ENCODE measurements at regions not wholly inside any gene's neighbourhood (a gene's known extent, or its start where the extent isn't known, plus 50 kb on each side); places are given as distances from the start of the nearest gene placed in this dataset.
A peak's percentile ranks its signal among the peaks of the same experiment; 100 is the strongest.

GRCh38 chr12:91836264-91836663 is 309.4 kb downstream of the BTG1 start:
- Histone ChIP-seq H3K9me3 (ENCODE audit: control insufficient read depth, low read length) (no peaks in the 10 kb centered on the region), H3K4me3 (ENCODE audit: insufficient read depth, low read depth, low read length, poor library complexity, severe bottlenecking) (no peak overlapping the region), H3K36me3 (ENCODE audit: control insufficient read depth, insufficient read depth, low read length) (no peaks in the 10 kb centered on the region), H3K27ac (ENCODE audit: insufficient read depth, low read length, poor library complexity, severe bottlenecking) (no peak overlapping the region), H3K27me3 (replicated peaks; ENCODE audit: control insufficient read depth, insufficient read depth, low read length, poor library complexity, severe bottlenecking) (no peaks in the 10 kb centered on the region), H3K4me1 (ENCODE audit: control insufficient read depth, insufficient read depth, low read length, poor library complexity, severe bottlenecking) (no peaks in the 10 kb centered on the region)
- DNase-seq: no peak

GRCh38 chr12:91835693-91836092 is 310.0 kb downstream of the BTG1 start:
- H3K9me3 ChIP-seq (ENCODE audit: control insufficient read depth, low read length): no peaks in the 10 kb centered on the region
- no peak for DNase-seq
- H3K4me1 ChIP-seq (ENCODE audit: control insufficient read depth, insufficient read depth, low read length, poor library complexity, severe bottlenecking): no peaks in the 10 kb centered on the region

GRCh38 chr12:91833780-91834359 is 311.8 kb downstream of the BTG1 start:
- Histone ChIP-seq H3K9me3 (ENCODE audit: control insufficient read depth, low read length) (no peaks in the 10 kb centered on the region), H3K27me3 (replicated peaks; ENCODE audit: control insufficient read depth, insufficient read depth, low read length, poor library complexity, severe bottlenecking) (no peaks in the 10 kb centered on the region), H3K4me3 (ENCODE audit: insufficient read depth, low read depth, low read length, poor library complexity, severe bottlenecking) (no peak overlapping the region), H3K27ac (ENCODE audit: insufficient read depth, low read length, poor library complexity, severe bottlenecking) (no peak overlapping the region), H3K4me1 (ENCODE audit: control insufficient read depth, insufficient read depth, low read length, poor library complexity, severe bottlenecking) (no peaks in the 10 kb centered on the region), H3K36me3 (ENCODE audit: control insufficient read depth, insufficient read depth, low read length) (no peaks in the 10 kb centered on the region)
- no peak for DNase-seq

More at GRCh38 chr12:91835693-91836092, 310.0 kb downstream of the BTG1 start:
- Histone ChIP-seq H3K4me3 (ENCODE audit: insufficient read depth, low read depth, low read length, poor library complexity, severe bottlenecking) (no peak overlapping the region), H3K27me3 (replicated peaks; ENCODE audit: control insufficient read depth, insufficient read depth, low read length, poor library complexity, severe bottlenecking) (no peaks in the 10 kb centered on the region), H3K27ac (ENCODE audit: insufficient read depth, low read length, poor library complexity, severe bottlenecking) (no peak overlapping the region), H3K36me3 (ENCODE audit: control insufficient read depth, insufficient read depth, low read length) (no peaks in the 10 kb centered on the region)

GRCh38 chr12:91825999-91826398 is 319.6 kb downstream of the BTG1 start:
- H3K4me3 ChIP-seq (ENCODE audit: insufficient read depth, low read depth, low read length, poor library complexity, severe bottlenecking): no peak overlapping the region
- no peaks in the 10 kb centered on the region for H3K36me3 ChIP-seq (ENCODE audit: control insufficient read depth, insufficient read depth, low read length)
- H3K9me3 ChIP-seq (ENCODE audit: control insufficient read depth, low read length): no peaks in the 10 kb centered on the region
- H3K27me3 ChIP-seq (replicated peaks; ENCODE audit: control insufficient read depth, insufficient read depth, low read length, poor library complexity, severe bottlenecking): no peaks in the 10 kb centered on the region
- H3K27ac ChIP-seq (ENCODE audit: insufficient read depth, low read length, poor library complexity, severe bottlenecking): no peak overlapping the region
- H3K4me1 ChIP-seq (ENCODE audit: control insufficient read depth, insufficient read depth, low read length, poor library complexity, severe bottlenecking): no peaks in the 10 kb centered on the region
- DNase-seq: no peak

GRCh38 chr12:91824991-91825390 is 320.7 kb downstream of the BTG1 start:
- no peaks in the 10 kb centered on the region for H3K4me1 ChIP-seq (ENCODE audit: control insufficient read depth, insufficient read depth, low read length, poor library complexity, severe bottlenecking)
- no peaks in the 10 kb centered on the region for H3K9me3 ChIP-seq (ENCODE audit: control insufficient read depth, low read length)
- H3K27me3 ChIP-seq (replicated peaks; ENCODE audit: control insufficient read depth, insufficient read depth, low read length, poor library complexity, severe bottlenecking): no peaks in the 10 kb centered on the region
- H3K4me3 ChIP-seq (ENCODE audit: insufficient read depth, low read depth, low read length, poor library complexity, severe bottlenecking): no peak overlapping the region
- H3K36me3 ChIP-seq (ENCODE audit: control insufficient read depth, insufficient read depth, low read length): no peaks in the 10 kb centered on the region
- DNase-seq: no peak
- no peak overlapping the region for H3K27ac ChIP-seq (ENCODE audit: insufficient read depth, low read length, poor library complexity, severe bottlenecking)

GRCh38 chr12:91819132-91819447 is 326.6 kb downstream of the BTG1 start:
- Histone ChIP-seq H3K9me3 (ENCODE audit: control insufficient read depth, low read length) (no peaks in the 10 kb centered on the region), H3K27me3 (replicated peaks; ENCODE audit: control insufficient read depth, insufficient read depth, low read length, poor library complexity, severe bottlenecking) (no peaks in the 10 kb centered on the region), H3K27ac (ENCODE audit: insufficient read depth, low read length, poor library complexity, severe bottlenecking) (no peak overlapping the region), H3K36me3 (ENCODE audit: control insufficient read depth, insufficient read depth, low read length) (no peaks in the 10 kb centered on the region), H3K4me1 (ENCODE audit: control insufficient read depth, insufficient read depth, low read length, poor library complexity, severe bottlenecking) (no peaks in the 10 kb centered on the region), H3K4me3 (ENCODE audit: insufficient read depth, low read depth, low read length, poor library complexity, severe bottlenecking) (no peak overlapping the region)
- DNase-seq: no peak

GRCh38 chr12:91818227-91819131 is 327.2 kb downstream of the BTG1 start:
- no peaks in the 10 kb centered on the region for H3K9me3 ChIP-seq (ENCODE audit: control insufficient read depth, low read length)
- H3K4me3 ChIP-seq (ENCODE audit: insufficient read depth, low read depth, low read length, poor library complexity, severe bottlenecking): no peak overlapping the region
- no peaks in the 10 kb centered on the region for H3K36me3 ChIP-seq (ENCODE audit: control insufficient read depth, insufficient read depth, low read length)
- no peaks in the 10 kb centered on the region for H3K4me1 ChIP-seq (ENCODE audit: control insufficient read depth, insufficient read depth, low read length, poor library complexity, severe bottlenecking)
- H3K27me3 ChIP-seq (replicated peaks; ENCODE audit: control insufficient read depth, insufficient read depth, low read length, poor library complexity, severe bottlenecking): no peaks in the 10 kb centered on the region
- no peak overlapping the region for H3K27ac ChIP-seq (ENCODE audit: insufficient read depth, low read length, poor library complexity, severe bottlenecking)
- DNase-seq: no peak

- H3K4me3 ChIP-seq (ENCODE audit: insufficient read depth, low read depth, low read length, poor library complexity, severe bottlenecking): no peak overlapping the region
Observed at GRCh38 chr12:91817517-91817916, 328.1 kb downstream of the BTG1 start.

GRCh38 chr12:91813701-91814100 is 331.9 kb downstream of the BTG1 start:
- Histone ChIP-seq H3K27me3 (replicated peaks; ENCODE audit: control insufficient read depth, insufficient read depth, low read length, poor library complexity, severe bottlenecking) (no peaks in the 10 kb centered on the region), H3K4me1 (ENCODE audit: control insufficient read depth, insufficient read depth, low read length, poor library complexity, severe bottlenecking) (no peaks in the 10 kb centered on the region), H3K36me3 (ENCODE audit: control insufficient read depth, insufficient read depth, low read length) (no peaks in the 10 kb centered on the region), H3K9me3 (ENCODE audit: control insufficient read depth, low read length) (no peaks in the 10 kb centered on the region), H3K27ac (ENCODE audit: insufficient read depth, low read length, poor library complexity, severe bottlenecking) (no peak overlapping the region), H3K4me3 (ENCODE audit: insufficient read depth, low read depth, low read length, poor library complexity, severe bottlenecking) (no peak overlapping the region)
- no peak for DNase-seq

More at GRCh38 chr12:91817517-91817916, 328.1 kb downstream of the BTG1 start:
- Histone ChIP-seq H3K36me3 (ENCODE audit: control insufficient read depth, insufficient read depth, low read length) (no peaks in the 10 kb centered on the region), H3K27ac (ENCODE audit: insufficient read depth, low read length, poor library complexity, severe bottlenecking) (no peak overlapping the region), H3K27me3 (replicated peaks; ENCODE audit: control insufficient read depth, insufficient read depth, low read length, poor library complexity, severe bottlenecking) (no peaks in the 10 kb centered on the region), H3K4me1 (ENCODE audit: control insufficient read depth, insufficient read depth, low read length, poor library complexity, severe bottlenecking) (no peaks in the 10 kb centered on the region), H3K9me3 (ENCODE audit: control insufficient read depth, low read length) (no peaks in the 10 kb centered on the region)
- no peak for DNase-seq

- Histone ChIP-seq H3K4me1 (ENCODE audit: control insufficient read depth, insufficient read depth, low read length, poor library complexity, severe bottlenecking) (no peaks in the 10 kb centered on the region), H3K4me3 (ENCODE audit: insufficient read depth, low read depth, low read length, poor library complexity, severe bottlenecking) (no peak overlapping the region), H3K9me3 (ENCODE audit: control insufficient read depth, low read length) (peaks cover 6% of the 10 kb centered on the region), H3K27ac (ENCODE audit: insufficient read depth, low read length, poor library complexity, severe bottlenecking) (no peak overlapping the region), H3K36me3 (ENCODE audit: control insufficient read depth, insufficient read depth, low read length) (no peaks in the 10 kb centered on the region), H3K27me3 (replicated peaks; ENCODE audit: control insufficient read depth, insufficient read depth, low read length, poor library complexity, severe bottlenecking) (no peaks in the 10 kb centered on the region)
- DNase-seq: peak; percentile 40 to 48 (median 48)
Observed at GRCh38 chr12:91811481-91812287, 334.0 kb downstream of the BTG1 start.
